Kidney (tissue), 13 donors: ENCODE measurements at regions not wholly inside any gene's neighbourhood (a gene's known extent, or its start where the extent isn't known, plus 50 kb on each side); places are given as distances from the start of the nearest gene placed in this dataset.

Experiments
- DNase-seq, 5 donors: peaks; one replicate each; pipeline ENCODE4 v3.0.0-alpha.2; 2013 to 2020
- FAIRE-seq: peaks from 2 replicates; lab custom pipeline; 2012; peaks lifted over from hg19 to GRCh38; lab: Jason Lieb, UNC
- H3K27ac ChIP-seq, 2 donors: one replicate each; pipeline ENCODE4 v1.7.0; 2013; ENCODE audit warnings: low read depth in 2 of 2, low read length in 2 of 2, inconsistent platforms in 1 of 2
- H3K27me3 ChIP-seq: one replicate; pipeline ENCODE4 v1.7.1; 2013; ENCODE audit warnings: low read length, inconsistent platforms; ENCODE audit not compliant: control insufficient read depth, insufficient read depth
- H3K36me3 ChIP-seq, 3 donors: one replicate each; pipeline versions ENCODE4 v1.7.0 to v1.7.1; 2013; ENCODE audit warnings: low read length in 3 of 3, control low read depth in 1 of 3, inconsistent platforms in 1 of 3; ENCODE audit not compliant: insufficient read depth in 3 of 3, control insufficient read depth in 2 of 3
- H3K4me1 ChIP-seq, 3 donors: one replicate each; pipeline versions ENCODE4 v1.7.0 to v1.7.1; 2013; ENCODE audit warnings: low read length in 3 of 3, inconsistent platforms in 1 of 3, low read depth in 1 of 3; ENCODE audit not compliant: control insufficient read depth in 2 of 3, insufficient read depth in 2 of 3
- H3K4me3 ChIP-seq, 3 donors: one replicate each; pipeline versions ENCODE4 v1.7.0 to v1.8.1; 2013; ENCODE audit warnings: low read length in 3 of 3, control low read depth in 1 of 3, inconsistent platforms in 1 of 3
- H3K9ac ChIP-seq, 3 donors: one replicate each; pipeline versions ENCODE4 v1.7.0 to v1.7.1; 2013; ENCODE audit warnings: low read length in 3 of 3, control low read depth in 1 of 3, inconsistent platforms in 1 of 3
- H3K9me3 ChIP-seq, 3 donors: one replicate each; pipeline versions ENCODE4 v1.7.0 to v1.7.1; 2013; ENCODE audit warnings: low read length in 3 of 3, control low read depth in 1 of 3, inconsistent platforms in 1 of 3; ENCODE audit not compliant: control insufficient read depth in 2 of 3, insufficient read depth in 1 of 3
- CTCF ChIP-seq: IDR thresholded peaks from 3 replicates; pipeline ENCODE4 v1.5.1; 2012; ENCODE audit warnings: mild to moderate bottlenecking, moderate library complexity, borderline replicate concordance; ENCODE audit not compliant: insufficient read depth; ENCODE audit errors: extremely low read depth
- intact Hi-C: fragments of 100-400 bp; cut with DNase I; formaldehyde crosslinking; loops from one replicate; pipeline ENCODE4 v1.11.1; 2022
- donor health status: control.
- donor health status: control.
- donor health status: control.
- donor health status: control.
- donor health status: control.
- donor health status: DM: yes; HTN: yes; CAD: no.
- donor health status: Normal renal cell carcinoma (clear cell type).

- no peak for DNase-seq
- intact Hi-C loops: no loop called here
- Histone ChIP-seq H3K4me3 (no peak overlapping the region), H3K27me3 (no peaks in the 10 kb centered on the region), H3K9me3 (no peaks in the 10 kb centered on the region), H3K36me3 (no peaks in the 10 kb centered on the region), H3K27ac (no peak overlapping the region), H3K9ac (no peak overlapping the region), H3K4me1 (no peaks in the 10 kb centered on the region)
- TF ChIP-seq CTCF: no peak
- no peak for FAIRE-seq
Observed at GRCh38 chrX:39425124-39425806, 624.0 kb downstream of the MID1IP1 start.

- TF ChIP-seq CTCF: no peak
- no peaks in the 10 kb centered on the region for H3K27me3 ChIP-seq
- DNase-seq (no peak), FAIRE-seq (no peak)
- H3K36me3 ChIP-seq: no peaks in the 10 kb centered on the region
- H3K27ac ChIP-seq: no peak overlapping the region
- intact Hi-C loops: no loop called here
- no peak overlapping the region for H3K4me3 ChIP-seq
- H3K4me1 ChIP-seq: no peaks in the 10 kb centered on the region
- no peaks in the 10 kb centered on the region for H3K9me3 ChIP-seq
- no peak overlapping the region for H3K9ac ChIP-seq
Observed at GRCh38 chrX:39426101-39426500, 624.8 kb downstream of the MID1IP1 start.

- intact Hi-C loops: no loop called here
- no peak for TF ChIP-seq CTCF
- Histone ChIP-seq H3K27me3 (no peaks in the 10 kb centered on the region), H3K4me3 (no peak overlapping the region), H3K9ac (no peak overlapping the region), H3K27ac (no peak overlapping the region), H3K36me3 (no peaks in the 10 kb centered on the region), H3K4me1 (no peaks in the 10 kb centered on the region), H3K9me3 (no peaks in the 10 kb centered on the region)
- FAIRE-seq: no peak
- peak in 2 of 5 donors; percentile 16 to 28 for DNase-seq
Observed at GRCh38 chrX:39427492-39427891, 626.2 kb downstream of the MID1IP1 start.

GRCh38 chrX:39427906-39428305 lies 626.6 kb downstream of the MID1IP1 start:
- Histone ChIP-seq H3K4me3 (no peak overlapping the region), H3K9me3 (no peaks in the 10 kb centered on the region), H3K36me3 (no peaks in the 10 kb centered on the region), H3K9ac (no peak overlapping the region), H3K27me3 (no peaks in the 10 kb centered on the region), H3K27ac (no peak overlapping the region), H3K4me1 (no peaks in the 10 kb centered on the region)
- DNase-seq (no peak), FAIRE-seq (no peak)
- intact Hi-C loops: no loop called here
- no peak for TF ChIP-seq CTCF
